ENCODE measurements at regions not wholly inside any gene's neighbourhood (a gene's known extent, or its start where the extent isn't known, plus 50 kb on each side); places are given as distances from the start of the nearest gene placed in this dataset.

DNA sequence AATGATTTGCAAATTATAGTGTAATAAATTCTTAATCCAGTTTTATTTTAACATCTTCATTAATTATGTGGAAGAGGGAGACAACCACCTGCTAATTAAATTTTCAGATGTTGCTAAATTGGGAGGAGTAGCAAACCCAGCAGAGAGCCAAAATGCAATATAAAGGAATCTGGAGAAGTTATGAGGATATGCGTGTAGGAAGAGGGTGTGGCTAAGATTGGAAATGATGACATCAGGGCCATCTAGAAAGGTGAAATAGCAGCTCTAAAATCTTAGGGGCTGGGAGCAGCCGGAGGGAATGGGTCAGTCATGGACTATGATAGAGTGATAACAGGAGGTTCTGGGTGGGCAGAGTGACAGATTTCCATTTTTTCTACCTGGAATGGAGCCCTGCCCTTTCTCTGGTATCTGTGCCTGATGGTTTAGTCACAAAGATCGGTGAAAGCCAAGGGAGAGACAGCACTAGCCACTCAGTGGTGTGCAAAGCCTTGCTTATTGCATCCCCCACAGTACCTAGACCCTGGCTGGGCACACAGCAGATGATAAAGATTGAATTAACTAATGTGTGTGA, 379.2 kb upstream of the CELF4 start:
- no peak for DNase-seq (ENCODE audit: low spot score)

DNA sequence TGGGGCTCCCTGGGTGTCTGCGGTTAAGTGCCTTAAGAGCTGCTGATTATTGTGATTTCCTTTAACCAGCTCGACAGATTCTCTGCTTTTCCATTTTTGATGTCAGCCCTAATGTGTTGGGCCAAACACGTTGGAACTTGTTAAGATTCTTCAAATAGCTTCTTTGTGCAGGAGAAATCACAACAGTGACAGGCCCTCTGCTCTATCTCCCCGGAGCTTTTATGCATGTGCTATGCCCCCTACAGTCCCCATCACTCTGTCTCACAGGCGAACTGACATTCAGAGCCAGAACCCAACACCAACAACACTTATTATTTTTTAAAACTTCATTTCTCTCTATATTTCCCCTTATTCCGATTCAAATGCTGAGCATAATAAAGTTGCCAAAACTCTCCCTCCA, 371.7 kb upstream of the CELF4 start:
- DNase-seq (ENCODE audit: low spot score): no peak

DNA sequence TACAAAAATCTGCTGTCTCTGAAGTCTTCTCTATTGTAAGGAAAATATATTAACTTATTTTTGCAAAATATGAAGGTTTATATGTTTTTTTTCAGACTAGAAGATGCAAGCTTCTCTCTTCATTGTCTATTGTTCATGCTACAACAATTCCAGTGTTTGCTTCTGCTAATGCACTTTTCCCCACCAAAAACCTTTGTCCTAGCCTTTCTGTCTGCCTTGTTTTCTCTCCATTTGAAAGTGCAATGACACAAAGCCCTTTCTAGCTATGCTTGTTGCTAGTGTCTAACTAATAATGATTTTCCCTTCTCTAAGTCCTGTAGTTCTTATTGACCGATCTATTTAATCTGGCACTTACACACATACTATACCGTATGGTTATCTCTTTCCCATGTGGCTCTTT, 369.5 kb upstream of the CELF4 start:
- DNase-seq (ENCODE audit: low spot score): no peak

DNA sequence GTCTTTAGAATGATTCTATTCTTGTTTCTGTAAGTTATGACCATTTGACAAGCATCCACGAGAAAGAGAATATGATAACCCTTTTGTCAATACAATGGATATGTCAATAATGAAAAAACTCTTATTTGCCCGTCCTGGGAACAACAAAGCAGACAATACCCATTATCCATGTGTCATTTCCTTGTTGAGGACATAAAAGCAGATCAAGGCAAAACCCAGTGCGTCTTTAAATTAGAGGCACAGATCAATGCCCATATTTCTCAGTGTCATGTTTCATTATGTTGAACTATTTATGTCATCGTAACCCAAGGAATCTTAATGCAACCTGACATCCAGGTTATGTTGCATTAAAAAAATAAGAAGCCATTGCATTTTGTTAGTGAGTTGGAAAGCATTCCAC, 365.0 kb upstream of the CELF4 start:
- no peak for DNase-seq (ENCODE audit: low spot score)

DNA sequence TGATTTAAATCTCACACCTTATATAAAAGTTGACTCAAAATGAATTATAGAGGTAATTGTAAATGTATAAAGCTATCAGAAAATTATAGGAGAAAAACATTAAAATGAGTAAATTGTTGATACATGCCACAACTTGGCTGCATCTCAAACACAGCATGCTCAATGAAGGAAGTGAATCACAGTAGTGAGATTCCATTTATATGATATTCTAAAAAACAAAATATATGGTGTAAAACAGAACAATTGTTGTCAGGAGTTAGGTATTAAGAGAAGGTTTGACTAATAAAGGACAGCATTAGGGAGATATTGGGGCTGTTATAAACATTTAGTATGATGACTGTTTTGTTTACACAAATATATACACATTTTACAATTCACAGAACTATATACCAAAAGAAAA, 356.6 kb upstream of the CELF4 start:
- no peak for DNase-seq (ENCODE audit: low spot score)

DNA sequence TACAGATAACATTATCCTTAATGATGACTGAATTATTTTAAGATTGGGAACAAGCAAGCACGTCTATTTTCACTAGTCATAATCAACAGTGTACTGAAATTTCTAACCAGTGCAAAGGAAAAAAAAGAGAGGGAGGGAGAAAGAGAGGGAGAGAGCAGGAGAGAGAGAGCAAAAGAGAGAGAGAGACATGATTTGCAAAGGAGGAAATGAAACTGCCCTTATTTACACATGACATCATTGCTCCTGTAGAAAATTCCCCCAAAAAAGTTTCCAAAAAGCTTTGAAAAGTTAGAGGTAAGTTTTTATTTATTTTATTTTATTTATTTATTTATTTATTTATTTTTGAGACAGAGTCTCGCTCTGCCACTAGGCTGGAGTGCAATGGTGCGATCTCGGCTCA, 355.3 kb upstream of the CELF4 start:
- no peak for DNase-seq (ENCODE audit: low spot score)

DNA sequence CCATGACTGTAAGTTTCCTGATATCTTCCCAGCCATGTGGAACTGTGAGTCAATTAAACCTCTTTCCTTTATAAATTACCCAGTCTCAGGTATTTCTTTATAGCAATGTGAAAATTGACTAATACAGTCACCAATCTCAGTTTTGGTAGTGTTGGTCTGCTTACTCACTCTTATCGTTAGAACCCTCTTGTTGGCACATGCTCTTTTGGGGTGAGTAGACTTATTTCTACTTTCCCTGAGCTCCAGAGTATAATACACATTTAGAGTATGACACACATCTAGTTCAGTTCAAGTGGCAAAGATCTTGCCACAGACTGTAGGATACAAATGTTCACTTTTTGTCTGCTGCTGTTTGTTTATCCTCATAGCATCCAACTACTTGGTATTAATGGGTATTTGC, 347.5 kb upstream of the CELF4 start:
- DNase-seq (ENCODE audit: low spot score): no peak

DNA sequence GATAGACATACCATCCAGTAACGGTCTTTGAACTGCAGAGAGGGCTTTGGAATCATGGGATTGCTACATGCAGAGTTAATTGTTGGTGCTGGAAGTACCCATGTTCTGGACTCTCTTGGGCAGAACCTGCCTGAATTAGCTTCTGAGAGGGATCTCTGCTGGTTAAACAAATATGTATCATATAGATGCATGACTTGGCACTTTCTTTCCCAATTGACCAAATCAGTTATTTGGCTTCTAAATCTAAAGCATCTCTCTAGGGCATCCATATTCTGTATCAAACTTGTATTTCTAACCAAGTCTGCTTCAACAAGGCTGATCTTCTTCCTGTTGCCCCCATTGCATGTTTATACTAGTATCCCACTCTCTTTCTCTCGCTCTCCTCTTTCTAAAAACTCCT, 336.7 kb upstream of the CELF4 start:
- no peak for DNase-seq (ENCODE audit: low spot score)

DNA sequence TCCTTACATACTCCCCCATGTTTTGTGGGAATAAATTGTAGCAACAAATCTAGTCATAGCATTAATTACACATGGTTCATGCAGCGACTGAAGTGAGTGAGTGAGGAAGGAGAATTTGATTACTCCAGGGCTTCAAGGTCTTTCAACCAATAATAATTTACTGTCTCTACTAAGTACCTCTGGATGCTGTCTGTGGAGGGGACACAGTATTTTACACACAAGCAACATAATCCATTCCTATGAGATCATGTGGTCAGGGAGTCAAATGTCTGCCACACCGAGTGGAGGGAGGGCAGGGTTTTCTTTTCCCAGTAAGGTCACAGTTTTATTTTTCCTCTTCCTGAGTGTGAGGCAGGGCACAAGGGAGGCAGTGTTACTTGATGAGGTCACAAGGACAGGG, 334.7 kb upstream of the CELF4 start:
- no peak for DNase-seq (ENCODE audit: low spot score)

DNA sequence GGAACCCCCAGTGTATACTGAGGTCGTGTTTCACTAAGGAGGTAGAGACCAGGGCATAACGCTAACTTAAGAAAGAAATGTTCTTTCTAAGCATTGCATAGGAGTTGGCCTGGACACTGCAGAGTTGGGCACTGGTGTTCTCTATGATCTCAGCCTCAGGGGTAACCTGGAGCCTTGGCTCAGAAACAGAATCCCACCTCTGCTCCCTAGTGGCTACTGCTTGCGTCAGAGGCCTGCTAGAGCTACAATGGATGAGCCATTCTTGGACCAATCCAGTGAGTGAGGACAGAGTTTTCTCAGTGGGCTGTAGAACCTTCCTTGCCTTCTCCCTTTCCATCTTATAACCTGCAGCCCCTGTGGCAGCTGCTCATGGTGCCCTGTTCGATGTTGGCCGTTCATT, 324.4 kb upstream of the CELF4 start:
- no peak for DNase-seq (ENCODE audit: low spot score)

DNA sequence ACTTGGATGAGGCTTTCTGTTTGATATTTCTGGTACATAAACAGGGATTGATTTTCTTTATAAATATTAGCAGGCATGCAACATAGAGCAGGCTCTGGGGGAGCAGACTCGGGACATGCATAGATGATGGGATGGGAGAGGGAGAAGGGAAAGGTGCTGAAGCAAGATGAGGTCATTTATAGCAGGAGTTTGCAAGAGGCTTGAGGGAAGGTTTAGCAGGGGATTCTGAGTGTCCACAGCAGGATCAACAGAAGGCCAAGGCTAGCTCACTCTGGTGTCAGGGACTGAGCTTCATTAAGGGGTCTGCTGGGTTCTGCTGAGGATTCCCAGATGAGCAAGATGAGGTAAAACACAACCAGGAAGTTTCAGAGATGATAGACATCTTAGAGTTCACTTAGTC, 309.1 kb upstream of the CELF4 start:
- no peak for DNase-seq (ENCODE audit: low spot score)

DNA sequence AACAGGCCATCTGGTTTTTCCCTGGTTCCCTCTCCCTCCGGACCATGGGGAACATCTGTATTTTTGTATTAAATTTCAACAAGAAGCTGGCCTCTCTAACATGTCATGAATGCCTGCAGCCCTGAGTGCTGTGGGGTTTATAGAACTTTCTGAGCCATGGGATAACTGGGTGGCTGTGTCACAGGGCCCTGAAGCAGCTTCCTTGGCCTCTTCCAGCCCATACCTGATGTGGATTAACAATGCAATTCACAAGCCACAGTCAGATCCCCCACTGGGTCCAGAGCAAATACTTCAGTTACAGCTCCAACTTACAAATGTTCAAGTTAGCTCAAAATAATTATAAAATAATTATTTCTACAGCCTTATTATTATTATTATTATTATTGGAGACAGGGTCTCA, 307.8 kb upstream of the CELF4 start:
- no peak for DNase-seq (ENCODE audit: low spot score)

DNA sequence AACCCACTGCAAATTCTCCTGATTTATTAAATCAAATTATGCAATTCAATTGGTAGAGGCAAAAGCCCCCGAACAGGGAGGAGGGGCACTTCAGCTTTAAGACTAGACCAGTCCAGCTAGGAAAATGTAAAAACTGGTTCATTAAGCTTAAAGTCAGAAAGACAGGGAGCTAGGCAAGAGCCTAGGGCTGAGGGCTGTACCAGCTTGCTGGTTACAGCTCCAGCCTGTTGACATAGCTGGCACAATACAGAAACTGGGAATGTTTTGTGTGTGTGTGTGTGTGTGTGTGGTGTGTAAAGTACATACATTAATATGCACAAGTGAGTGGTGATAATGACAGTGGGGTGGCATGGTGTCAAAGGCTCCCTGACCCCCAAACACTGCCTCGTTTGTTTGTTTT, 307.0 kb upstream of the CELF4 start:
- no peak for DNase-seq (ENCODE audit: low spot score)

DNA sequence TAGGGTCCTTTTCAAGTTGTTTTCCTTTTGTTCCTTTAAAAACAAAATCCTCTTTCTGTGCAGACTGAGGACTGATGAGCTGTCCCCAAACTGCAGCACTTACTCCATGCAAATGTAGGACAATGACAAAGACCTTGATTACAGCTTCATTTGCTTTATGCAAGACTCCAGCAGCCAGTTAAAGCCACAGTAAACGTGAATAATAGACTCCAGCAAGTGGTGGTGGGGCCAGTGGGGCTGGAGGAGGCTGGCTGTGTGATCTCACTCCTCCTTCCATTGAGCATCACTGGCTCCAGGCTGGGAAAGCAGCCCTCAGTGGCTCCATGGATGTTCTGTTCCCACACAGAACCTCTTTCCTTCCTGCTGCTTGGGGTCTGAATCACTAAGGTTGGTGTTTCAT, 306.0 kb upstream of the CELF4 start:
- no peak for DNase-seq (ENCODE audit: low spot score)

DNA sequence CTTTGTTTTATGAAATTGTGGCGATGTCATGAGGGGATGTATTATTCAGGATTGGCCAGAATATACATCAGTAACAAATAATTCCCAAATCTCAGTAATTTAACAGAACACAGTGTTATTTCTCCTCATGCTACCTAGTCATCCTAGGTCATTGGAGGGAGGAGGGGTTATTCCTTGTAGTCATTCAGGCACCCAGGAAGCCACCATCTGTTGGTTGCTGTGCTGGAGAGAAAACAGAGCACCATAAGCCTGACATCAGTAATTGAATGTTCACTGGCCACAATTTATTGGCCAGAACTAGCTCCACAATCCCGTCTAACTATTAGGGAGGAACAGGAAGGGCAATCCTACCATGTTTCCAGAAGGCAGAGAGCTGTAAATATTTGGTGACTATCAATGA, 303.5 kb upstream of the CELF4 start:
- DNase-seq (ENCODE audit: low spot score): no peak

DNA sequence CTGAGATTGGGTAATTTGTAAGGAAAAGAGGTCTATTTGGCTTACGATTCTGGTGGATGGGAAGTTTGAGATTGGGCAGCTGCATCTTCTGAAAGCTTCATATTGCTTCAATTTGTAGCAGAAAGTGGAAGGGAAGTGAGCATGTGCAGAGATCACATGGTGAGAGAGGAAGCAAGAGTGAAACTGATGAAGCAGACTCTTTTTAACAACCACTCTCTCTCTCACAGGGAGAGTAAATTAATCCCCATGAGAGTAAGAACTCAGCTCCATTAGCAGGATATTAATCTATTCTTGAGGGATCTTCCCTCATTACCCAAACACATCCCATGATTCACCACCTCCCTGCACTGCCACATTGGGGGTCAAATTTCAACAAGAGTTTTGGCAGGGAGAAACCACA, 298.5 kb upstream of the CELF4 start:
- DNase-seq (ENCODE audit: low spot score): no peak

DNA sequence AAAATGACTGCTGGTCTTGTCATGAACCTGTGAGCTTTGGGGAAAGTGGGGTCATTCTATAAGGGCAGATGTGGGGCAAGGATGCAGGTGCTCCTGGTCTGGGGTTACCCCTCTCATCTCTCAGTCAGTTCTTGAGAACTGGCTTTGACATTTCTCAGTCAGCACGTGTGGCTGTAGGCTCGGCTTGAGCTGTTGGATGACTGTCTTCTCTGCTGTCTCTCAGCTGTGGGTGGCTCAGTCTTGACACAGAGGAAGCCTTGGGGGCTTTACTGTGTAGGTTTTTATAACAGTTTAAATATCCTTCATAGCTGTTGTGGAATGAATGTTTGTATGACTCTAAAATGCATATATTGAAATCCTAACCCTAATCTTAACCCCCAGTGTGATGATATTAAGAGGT, 296.4 kb upstream of the CELF4 start:
- DNase-seq (ENCODE audit: low spot score): no peak

DNA sequence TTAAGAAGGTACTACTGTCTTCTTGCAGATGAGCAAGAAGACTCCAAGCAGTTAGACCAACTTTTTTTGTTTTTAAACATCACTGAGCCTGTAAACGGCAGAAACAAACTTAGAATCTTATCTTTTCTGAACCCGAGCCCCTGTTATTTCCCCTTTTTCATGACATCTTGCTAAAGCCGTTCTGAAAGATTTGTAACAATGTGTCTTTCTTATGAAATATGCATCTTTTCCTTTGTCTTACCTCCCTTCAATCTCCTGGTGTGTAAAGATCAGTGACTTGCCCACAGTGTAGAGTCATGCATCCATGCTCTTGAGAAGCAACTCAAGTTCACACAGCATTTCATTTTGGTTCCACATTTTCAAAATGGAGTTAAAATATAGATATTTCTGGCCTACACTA, 288.8 kb upstream of the CELF4 start:
- DNase-seq (ENCODE audit: low spot score): no peak

DNA sequence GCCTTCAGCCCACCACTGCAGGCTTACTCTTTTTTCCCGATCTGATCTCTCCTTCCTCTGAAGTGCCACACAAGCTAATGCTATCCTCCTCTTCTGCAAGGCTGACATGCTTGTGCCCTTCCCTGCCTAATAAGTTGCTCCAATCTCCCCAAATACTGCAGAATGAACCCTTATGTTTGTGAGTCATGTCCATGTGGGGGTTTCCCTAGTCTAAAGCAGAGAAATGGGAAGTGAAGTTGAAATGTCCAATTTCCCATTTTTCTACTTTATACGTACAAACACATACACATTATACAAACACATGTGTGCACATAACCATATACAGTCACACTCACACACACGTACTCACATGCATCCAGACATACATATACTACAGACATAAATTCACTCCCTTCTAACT, 288.1 kb upstream of the CELF4 start:
- no peak for DNase-seq (ENCODE audit: low spot score)

DNA sequence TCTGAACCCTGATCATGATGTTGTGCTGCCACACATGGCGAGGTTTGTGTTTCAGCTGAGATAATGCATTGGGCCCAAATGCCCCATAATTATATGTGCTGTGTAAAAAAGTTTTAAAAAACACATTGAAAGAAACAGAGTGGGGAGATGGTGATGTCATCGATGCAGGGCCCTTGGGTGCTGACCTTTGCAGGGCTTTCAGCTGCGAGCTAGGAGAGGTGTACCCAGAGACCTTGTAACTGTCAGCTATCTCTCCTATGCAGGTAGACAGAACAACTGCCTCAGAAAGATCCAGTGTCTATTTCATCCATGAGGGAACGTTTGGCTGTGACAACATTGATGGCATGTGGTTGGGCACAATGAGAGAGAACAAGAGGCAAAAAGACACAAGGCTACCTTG, 286.9 kb upstream of the CELF4 start:
- DNase-seq (ENCODE audit: low spot score): no peak

DNA sequence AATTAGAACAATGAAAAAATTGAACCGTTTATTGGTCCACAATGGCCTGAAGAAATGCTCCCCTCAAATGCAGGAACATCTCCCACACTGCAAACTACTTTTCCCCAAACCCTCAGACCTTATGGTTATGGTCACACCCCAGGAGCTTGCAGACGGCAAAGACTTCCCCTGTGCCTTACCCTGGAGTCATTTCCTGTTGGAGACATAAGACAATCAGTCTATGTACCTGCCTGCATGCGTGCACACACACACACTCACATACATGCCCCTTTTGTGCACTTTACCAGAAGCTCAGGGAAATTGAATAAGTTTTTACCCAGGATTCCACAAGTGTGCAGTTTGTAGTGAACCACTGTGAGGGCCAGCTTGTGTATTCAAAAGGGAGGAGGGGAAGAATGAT, 281.9 kb upstream of the CELF4 start:
- no peak for DNase-seq (ENCODE audit: low spot score)

DNA sequence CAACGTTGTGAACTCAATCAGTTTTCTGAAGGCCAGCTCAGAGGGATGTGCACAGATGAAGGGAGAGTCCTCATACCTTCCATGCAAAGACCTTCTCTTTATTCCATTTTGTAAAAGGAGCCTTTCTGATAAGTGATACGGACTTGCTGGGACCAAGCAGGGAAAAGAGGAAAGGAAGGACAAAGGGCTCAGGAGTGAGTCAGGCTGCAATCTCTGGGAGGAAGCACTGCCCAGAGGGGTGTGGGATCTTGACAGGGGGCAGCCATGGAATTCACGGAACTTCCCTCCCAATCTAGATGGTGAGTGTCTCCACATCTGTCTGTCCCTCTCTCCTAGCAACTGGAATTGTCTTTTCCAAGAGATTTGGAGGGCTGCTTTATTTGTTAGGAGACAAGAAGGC, 281.4 kb upstream of the CELF4 start:
- no peak for DNase-seq (ENCODE audit: low spot score)

DNA sequence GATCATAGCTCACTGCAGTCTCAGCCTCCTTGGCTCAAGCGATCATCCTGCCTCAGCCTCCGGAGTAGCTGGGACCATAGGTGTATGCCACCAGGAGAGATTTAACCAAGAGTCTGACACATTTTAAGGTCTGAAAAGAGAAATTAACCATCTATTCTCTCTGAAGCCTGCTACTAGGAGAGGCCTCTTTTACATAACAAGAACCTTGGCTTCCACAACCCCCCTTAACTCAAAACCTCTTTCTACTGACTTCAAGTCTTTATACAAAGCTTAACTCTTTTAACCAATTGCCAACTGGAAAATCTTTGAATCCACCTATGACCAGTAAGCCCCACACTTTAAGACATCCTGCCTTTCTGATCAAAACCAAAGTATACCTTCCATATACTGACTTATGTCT, 279.9 kb upstream of the CELF4 start:
- DNase-seq (ENCODE audit: low spot score): no peak

DNA sequence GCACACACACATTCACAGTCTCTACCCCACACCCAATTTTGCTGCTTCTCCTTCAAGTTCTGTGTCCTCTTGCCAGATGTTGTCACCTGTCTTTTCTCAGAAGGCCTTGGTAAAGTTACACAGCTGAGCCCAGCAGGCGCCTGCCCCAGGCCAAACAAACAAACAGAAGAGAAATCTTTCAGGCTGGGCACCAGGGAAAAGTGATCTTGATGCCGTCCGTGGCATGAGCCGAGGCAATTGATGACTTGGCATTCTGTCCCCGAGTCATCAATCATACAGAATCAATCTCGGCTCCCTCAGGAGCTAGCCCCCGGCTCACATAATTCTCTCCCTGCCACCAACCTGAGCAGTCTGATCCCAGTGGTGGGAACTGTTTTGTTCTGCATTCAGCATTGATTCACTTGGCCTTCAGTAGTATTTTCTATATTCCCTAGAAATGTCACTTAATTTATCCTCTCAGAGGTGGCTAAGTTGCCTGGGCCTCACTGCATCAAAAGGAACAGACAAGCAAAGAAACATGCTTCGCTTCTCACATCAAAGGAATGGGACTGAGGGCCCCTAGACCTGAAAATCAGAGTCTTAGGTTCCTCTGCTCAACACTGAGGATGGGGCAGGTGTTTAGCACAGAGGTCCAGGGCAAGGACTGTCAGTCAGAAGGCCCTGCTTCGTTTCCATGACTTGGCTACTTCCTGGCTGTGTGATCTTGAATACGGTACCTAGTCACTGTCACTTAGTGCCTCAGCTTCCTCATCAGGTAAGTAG, 278.8 kb upstream of the CELF4 start:
- DNase-seq (ENCODE audit: low spot score): no peak

All from CD4-positive, alpha-beta T cell treated with Interleukin-6 at 100 ng/mL for 8 hours (primary cell).